Activated CD4-positive, alpha-beta T cell treated with anti-CD3 and anti-CD28 coated beads, Interleukin-2, amount 10 ng/mL, durations not matched to agents 24 days and 14 days (primary cell): ENCODE measurements at regions not wholly inside any gene's neighbourhood (a gene's known extent, or its start where the extent isn't known, plus 50 kb on each side); places are given as distances from the start of the nearest gene placed in this dataset.

Source experiments
- DNase-seq: peaks from one replicate; pipeline ENCODE4 v3.0.0; 2022
- H3K27ac Mint-ChIP-seq: one replicate; pipeline ENCODE4 v1.8.0; 2022; ENCODE audit warnings: mild to moderate bottlenecking, mixed read lengths
- H3K27me3 Mint-ChIP-seq: one replicate; pipeline ENCODE4 v1.8.0; 2022; ENCODE audit warnings: mixed read lengths
- H3K36me3 Mint-ChIP-seq: one replicate; pipeline ENCODE4 v1.8.0; 2022; ENCODE audit warnings: low read depth, mild to moderate bottlenecking, mixed read lengths
- H3K4me1 Mint-ChIP-seq: one replicate; pipeline ENCODE4 v1.8.0; 2021; ENCODE audit warnings: mixed read lengths
- H3K4me3 Mint-ChIP-seq: one replicate; pipeline ENCODE4 v1.8.0; 2022; ENCODE audit warnings: mild to moderate bottlenecking, moderate library complexity, mixed read lengths
- H3K9me3 Mint-ChIP-seq: one replicate; pipeline ENCODE4 v1.8.0; 2021; ENCODE audit warnings: mixed read lengths
- intact Hi-C: fragments of 100-400 bp; cut with micrococcal nuclease; formaldehyde crosslinking; loops from one replicate; pipeline ENCODE4 v1.15.1; 2023

- Mint-ChIP-seq H3K27me3 (no peaks in the 10 kb centered on the region), H3K9me3 (peaks cover 5% of the 10 kb centered on the region), H3K4me3 (no peak overlapping the region), H3K4me1 (no peaks in the 10 kb centered on the region), H3K36me3 (no peaks in the 10 kb centered on the region), H3K27ac (no peak overlapping the region)
- intact Hi-C loops = no loop called here
- no peak for DNase-seq
Measured at GRCh38 chr13:90098577-90098976, 1248.9 kb upstream of the MIR17HG start.

- no peak for DNase-seq
- Mint-ChIP-seq H3K4me3 (no peak overlapping the region), H3K9me3 (peaks cover 10% of the 10 kb centered on the region), H3K27ac (no peak overlapping the region), H3K27me3 (no peaks in the 10 kb centered on the region), H3K36me3 (no peaks in the 10 kb centered on the region), H3K4me1 (no peaks in the 10 kb centered on the region)
- intact Hi-C loops = no loop called here
Measured at GRCh38 chr13:90099847-90100246, 1247.6 kb upstream of the MIR17HG start.

GRCh38 chr13:90103099-90103784 is 1244.2 kb upstream of the MIR17HG start:
- Mint-ChIP-seq H3K27ac (no peak overlapping the region), H3K4me3 (no peak overlapping the region), H3K36me3 (no peaks in the 10 kb centered on the region), H3K27me3 (no peaks in the 10 kb centered on the region), H3K4me1 (no peaks in the 10 kb centered on the region), H3K9me3 (peaks cover 14% of the 10 kb centered on the region)
- no peak for DNase-seq
- intact Hi-C loops = no loop called here

GRCh38 chr13:90104764-90105163 is 1242.7 kb upstream of the MIR17HG start:
- intact Hi-C loops = no loop called here
- H3K9me3 Mint-ChIP-seq = peaks cover 14% of the 10 kb centered on the region
- no peak overlapping the region for H3K4me3 Mint-ChIP-seq
- no peak for DNase-seq
- H3K27ac Mint-ChIP-seq = no peak overlapping the region
- no peaks in the 10 kb centered on the region for H3K36me3 Mint-ChIP-seq
- no peaks in the 10 kb centered on the region for H3K4me1 Mint-ChIP-seq
- no peaks in the 10 kb centered on the region for H3K27me3 Mint-ChIP-seq

GRCh38 chr13:90105276-90105675 is 1242.2 kb upstream of the MIR17HG start:
- intact Hi-C loops = no loop called here
- peaks cover 14% of the 10 kb centered on the region for H3K9me3 Mint-ChIP-seq
- no peaks in the 10 kb centered on the region for H3K4me1 Mint-ChIP-seq
- H3K4me3 Mint-ChIP-seq = no peak overlapping the region
- H3K27me3 Mint-ChIP-seq = no peaks in the 10 kb centered on the region
- no peak overlapping the region for H3K27ac Mint-ChIP-seq
- no peaks in the 10 kb centered on the region for H3K36me3 Mint-ChIP-seq
- no peak for DNase-seq

GRCh38 chr13:90105849-90106496 is 1241.5 kb upstream of the MIR17HG start:
- no peaks in the 10 kb centered on the region for H3K36me3 Mint-ChIP-seq
- no peak overlapping the region for H3K4me3 Mint-ChIP-seq
- peaks cover 14% of the 10 kb centered on the region for H3K9me3 Mint-ChIP-seq
- no peaks in the 10 kb centered on the region for H3K27me3 Mint-ChIP-seq
- H3K4me1 Mint-ChIP-seq = no peaks in the 10 kb centered on the region
- no peak for DNase-seq
- intact Hi-C loops = no loop called here
- no peak overlapping the region for H3K27ac Mint-ChIP-seq

- no peak overlapping the region for H3K4me3 Mint-ChIP-seq
- no peaks in the 10 kb centered on the region for H3K4me1 Mint-ChIP-seq
- DNase-seq = no peak
- H3K27me3 Mint-ChIP-seq = no peaks in the 10 kb centered on the region
- H3K27ac Mint-ChIP-seq = no peak overlapping the region
- H3K36me3 Mint-ChIP-seq = no peaks in the 10 kb centered on the region
- intact Hi-C loops = no loop called here
- H3K9me3 Mint-ChIP-seq = peaks cover 14% of the 10 kb centered on the region
Measured at GRCh38 chr13:90107661-90108060, 1239.8 kb upstream of the MIR17HG start.

GRCh38 chr13:90108547-90108946 is 1238.9 kb upstream of the MIR17HG start:
- DNase-seq = no peak
- Mint-ChIP-seq H3K9me3 (peaks cover 13% of the 10 kb centered on the region), H3K27ac (no peak overlapping the region), H3K36me3 (no peaks in the 10 kb centered on the region), H3K4me1 (no peaks in the 10 kb centered on the region), H3K4me3 (no peak overlapping the region), H3K27me3 (no peaks in the 10 kb centered on the region)
- intact Hi-C loops = no loop called here

GRCh38 chr13:90116121-90116520 is 1231.4 kb upstream of the MIR17HG start:
- H3K9me3 Mint-ChIP-seq = peaks cover 8% of the 10 kb centered on the region
- H3K27me3 Mint-ChIP-seq = no peaks in the 10 kb centered on the region
- H3K36me3 Mint-ChIP-seq = no peaks in the 10 kb centered on the region
- intact Hi-C loops = no loop called here
- no peak overlapping the region for H3K4me3 Mint-ChIP-seq
- H3K4me1 Mint-ChIP-seq = no peaks in the 10 kb centered on the region
- no peak overlapping the region for H3K27ac Mint-ChIP-seq
- no peak for DNase-seq

- Mint-ChIP-seq H3K27ac (no peak overlapping the region), H3K9me3 (peaks cover 8% of the 10 kb centered on the region), H3K36me3 (no peaks in the 10 kb centered on the region), H3K4me1 (no peaks in the 10 kb centered on the region), H3K27me3 (no peaks in the 10 kb centered on the region), H3K4me3 (no peak overlapping the region)
- no peak for DNase-seq
- intact Hi-C loops = no loop called here
Measured at GRCh38 chr13:90118467-90119071, 1228.9 kb upstream of the MIR17HG start.

GRCh38 chr13:90120026-90120425 is 1227.5 kb upstream of the MIR17HG start:
- intact Hi-C loops = no loop called here
- no peaks in the 10 kb centered on the region for H3K4me1 Mint-ChIP-seq
- H3K27ac Mint-ChIP-seq = no peak overlapping the region
- peaks cover 8% of the 10 kb centered on the region for H3K9me3 Mint-ChIP-seq
- no peaks in the 10 kb centered on the region for H3K27me3 Mint-ChIP-seq
- H3K4me3 Mint-ChIP-seq = no peak overlapping the region
- H3K36me3 Mint-ChIP-seq = no peaks in the 10 kb centered on the region
- DNase-seq = no peak

- no peak for DNase-seq
- no peak overlapping the region for H3K4me3 Mint-ChIP-seq
Measured at GRCh38 chr13:90121784-90122183, 1225.7 kb upstream of the MIR17HG start.

GRCh38 chr13:90122531-90122930 is 1225.0 kb upstream of the MIR17HG start:
- DNase-seq = no peak
- no peaks in the 10 kb centered on the region for H3K27me3 Mint-ChIP-seq
- no peak overlapping the region for H3K4me3 Mint-ChIP-seq
- no peaks in the 10 kb centered on the region for H3K36me3 Mint-ChIP-seq
- peaks cover 4% of the 10 kb centered on the region for H3K9me3 Mint-ChIP-seq
- no peak overlapping the region for H3K27ac Mint-ChIP-seq
- no peaks in the 10 kb centered on the region for H3K4me1 Mint-ChIP-seq
- intact Hi-C loops = no loop called here

More at GRCh38 chr13:90121784-90122183, 1225.7 kb upstream of the MIR17HG start:
- H3K9me3 Mint-ChIP-seq = peaks cover 4% of the 10 kb centered on the region
- H3K4me1 Mint-ChIP-seq = no peaks in the 10 kb centered on the region
- H3K27me3 Mint-ChIP-seq = no peaks in the 10 kb centered on the region
- H3K36me3 Mint-ChIP-seq = no peaks in the 10 kb centered on the region
- intact Hi-C loops = no loop called here
- no peak overlapping the region for H3K27ac Mint-ChIP-seq

GRCh38 chr13:90135558-90135957 is 1211.9 kb upstream of the MIR17HG start:
- no peak for DNase-seq
- Mint-ChIP-seq H3K36me3 (no peaks in the 10 kb centered on the region), H3K4me3 (no peak overlapping the region), H3K27me3 (no peaks in the 10 kb centered on the region), H3K27ac (no peak overlapping the region), H3K4me1 (no peaks in the 10 kb centered on the region), H3K9me3 (no peaks in the 10 kb centered on the region)
- intact Hi-C loops = no loop called here
